GM10248 (cell line): ENCODE measurements at regions not wholly inside any gene's neighbourhood (a gene's known extent, or its start where the extent isn't known, plus 50 kb on each side); places are given as distances from the start of the nearest gene placed in this dataset.

Experiments used
- CTCF ChIA-PET: fragments of 300-600 bp; sonication (Branson Sonifier 250); formaldehyde crosslinking; extraction: SDS; loops from one replicate; lab custom pipeline; 2021; ENCODE audit warnings: antibody characterized with exemption; lab: Yijun Ruan, JAX
- POLR2A ChIA-PET: fragments of 350-650 bp; sonication (Branson Sonifier 250); formaldehyde crosslinking; extraction: SDS; loops from one replicate; lab custom pipeline; 2020; ENCODE audit warnings: antibody characterized with exemption; lab: Yijun Ruan, JAX
- DNase-seq: peaks from one replicate; pipeline ENCODE4 v3.0.0; 2012; ENCODE audit errors: extremely low spot score
- TF ChIP-seq, protein P1 (sequence below): IDR thresholded peaks from 2 replicates; pipeline ENCODE4 v1.5.1; 2012; ENCODE audit warnings: mild to moderate bottlenecking, low read depth; ENCODE audit errors: extremely low read depth, missing control alignments, control extremely low read depth

DNA sequence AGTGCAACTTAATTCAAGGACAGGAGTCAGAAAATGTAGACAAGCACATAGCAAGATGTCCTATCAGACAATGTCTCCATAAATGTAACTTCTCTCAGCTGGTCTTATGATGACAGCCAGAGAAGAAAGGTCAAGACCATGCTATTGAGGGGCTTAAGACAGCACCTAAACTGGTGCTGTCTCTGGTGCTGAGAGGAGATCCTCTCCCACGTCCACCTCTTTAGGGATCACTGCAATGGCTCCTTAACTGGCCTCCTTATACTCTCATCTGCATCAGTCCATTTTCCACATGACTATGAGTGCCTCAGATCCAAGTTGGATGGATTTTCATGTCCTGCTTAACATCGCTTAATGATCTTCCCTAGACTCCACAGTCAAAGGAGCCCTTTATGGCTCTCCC is 210.6 kb downstream of the ARL4A start:
- TF ChIP-seq, protein P1, sequence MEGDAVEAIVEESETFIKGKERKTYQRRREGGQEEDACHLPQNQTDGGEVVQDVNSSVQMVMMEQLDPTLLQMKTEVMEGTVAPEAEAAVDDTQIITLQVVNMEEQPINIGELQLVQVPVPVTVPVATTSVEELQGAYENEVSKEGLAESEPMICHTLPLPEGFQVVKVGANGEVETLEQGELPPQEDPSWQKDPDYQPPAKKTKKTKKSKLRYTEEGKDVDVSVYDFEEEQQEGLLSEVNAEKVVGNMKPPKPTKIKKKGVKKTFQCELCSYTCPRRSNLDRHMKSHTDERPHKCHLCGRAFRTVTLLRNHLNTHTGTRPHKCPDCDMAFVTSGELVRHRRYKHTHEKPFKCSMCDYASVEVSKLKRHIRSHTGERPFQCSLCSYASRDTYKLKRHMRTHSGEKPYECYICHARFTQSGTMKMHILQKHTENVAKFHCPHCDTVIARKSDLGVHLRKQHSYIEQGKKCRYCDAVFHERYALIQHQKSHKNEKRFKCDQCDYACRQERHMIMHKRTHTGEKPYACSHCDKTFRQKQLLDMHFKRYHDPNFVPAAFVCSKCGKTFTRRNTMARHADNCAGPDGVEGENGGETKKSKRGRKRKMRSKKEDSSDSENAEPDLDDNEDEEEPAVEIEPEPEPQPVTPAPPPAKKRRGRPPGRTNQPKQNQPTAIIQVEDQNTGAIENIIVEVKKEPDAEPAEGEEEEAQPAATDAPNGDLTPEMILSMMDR = no peak
- ChIA-PET POLR2A (no interaction called here), CTCF (no interaction called here)
- no peak for DNase-seq

DNA sequence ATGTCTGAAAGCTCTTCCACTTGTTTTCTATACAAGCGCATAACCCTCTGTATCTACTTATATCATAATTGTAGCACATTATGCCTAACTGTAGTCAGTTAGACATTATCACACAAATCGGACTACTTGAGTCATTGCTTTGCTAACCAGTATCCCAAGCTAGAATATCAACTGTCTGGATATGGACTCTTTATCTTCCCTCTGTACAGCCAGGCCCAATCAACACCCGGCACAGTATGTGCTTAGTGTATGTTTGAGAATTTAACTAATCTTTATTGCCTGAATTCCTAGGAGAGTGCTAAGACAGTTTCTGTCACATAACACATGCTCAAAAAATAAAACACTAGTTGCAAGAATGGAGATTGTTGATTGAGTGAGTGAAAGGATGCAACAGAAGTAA is 211.2 kb downstream of the ARL4A start:
- TF ChIP-seq, protein P1 = no peak
- POLR2A ChIA-PET = no interaction called here
- no peak for DNase-seq
- CTCF ChIA-PET = no interaction called here

DNA sequence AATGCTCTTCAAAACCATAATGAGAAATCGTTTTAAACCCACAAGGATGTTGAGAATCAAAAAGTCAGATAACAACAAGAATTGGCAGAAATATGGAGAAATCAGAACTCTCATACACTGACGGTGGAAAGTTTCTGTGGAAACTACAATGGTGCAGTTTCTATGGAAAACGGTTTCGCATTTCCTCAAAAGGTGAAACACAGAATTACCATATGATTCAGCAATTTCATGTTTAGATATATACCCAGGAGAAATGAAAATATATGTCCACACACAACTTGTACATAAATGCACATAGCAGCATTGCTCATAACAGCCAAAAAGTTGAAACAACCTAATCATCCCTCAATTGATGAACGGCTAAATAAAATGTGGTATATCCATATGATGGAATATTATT is 218.2 kb downstream of the ARL4A start:
- POLR2A ChIA-PET = no interaction called here
- DNase-seq = no peak
- TF ChIP-seq, protein P1 = no peak
- CTCF ChIA-PET = no interaction called here

DNA sequence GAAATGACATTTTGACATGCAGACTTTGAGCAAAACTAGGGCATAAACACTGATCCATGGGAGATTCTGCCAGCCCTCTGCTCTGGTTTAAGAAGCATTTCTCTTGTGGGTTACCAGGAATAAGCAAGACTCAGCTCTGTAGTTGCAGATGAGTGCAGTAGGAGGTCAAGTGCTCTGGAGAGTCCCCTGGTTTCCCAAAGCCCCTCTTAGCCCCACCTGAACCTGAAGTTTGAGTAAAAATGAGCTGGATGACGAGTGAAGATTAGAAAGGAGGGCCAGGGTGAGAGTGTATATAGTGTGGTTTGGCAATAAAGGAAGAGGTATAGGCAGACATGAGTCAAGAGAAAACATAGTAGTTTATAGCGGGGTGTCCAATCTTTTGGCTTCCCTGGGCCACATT is 220.3 kb downstream of the ARL4A start:
- POLR2A ChIA-PET = no interaction called here
- TF ChIP-seq, protein P1 = no peak
- CTCF ChIA-PET = interaction anchor here (1.2 to 2.2 kb wide), 3 partner anchors 13 to 18 kb away, joined by 3 to 6 read pairs (median 5); no protein-coding TSS in a partner anchor
- DNase-seq = no peak

DNA sequence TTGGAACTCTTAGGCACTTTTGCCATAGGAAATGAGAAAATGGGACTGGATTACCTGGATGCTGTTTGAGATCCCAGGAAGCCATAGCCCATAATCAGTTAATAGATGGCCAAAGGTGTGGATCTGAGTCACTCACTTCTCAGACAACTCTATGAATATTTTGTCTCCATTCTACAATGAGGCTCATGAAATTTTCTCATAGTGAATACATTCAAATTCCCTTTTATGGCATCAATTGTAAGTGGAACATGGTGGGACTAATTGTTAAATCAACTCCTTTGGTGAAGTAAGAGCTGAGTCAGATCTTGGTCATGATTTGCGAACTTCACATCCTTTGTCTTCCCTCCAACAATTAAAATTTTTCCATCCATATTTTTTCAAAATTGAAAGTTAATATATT is 222.1 kb downstream of the ARL4A start:
- TF ChIP-seq, protein P1 = no peak
- ChIA-PET POLR2A (no interaction called here), CTCF (interaction anchor here (0.7 kb wide), 1 partner anchor 17 kb away, joined by 3 read pairs; no protein-coding TSS in a partner anchor)
- no peak for DNase-seq

DNA sequence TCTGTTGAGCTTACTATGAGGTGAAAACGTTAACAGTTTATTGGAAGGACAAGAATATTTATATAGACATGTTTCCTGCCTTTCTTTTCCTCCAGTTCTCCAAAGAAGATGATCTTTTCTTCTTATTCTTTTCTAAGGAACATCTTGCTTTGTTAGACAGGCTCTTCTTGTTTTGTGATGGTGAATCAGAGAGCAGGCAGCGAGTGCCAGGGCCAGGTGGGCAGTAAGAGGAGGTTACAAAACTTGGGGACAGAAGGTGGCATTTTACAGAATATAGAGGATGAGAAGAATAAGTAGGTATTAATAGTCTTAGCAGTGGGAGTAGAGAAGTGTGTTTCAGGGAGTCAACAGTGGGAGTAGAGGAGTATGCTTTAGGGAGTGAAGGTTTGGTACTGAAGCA is 223.6 kb downstream of the ARL4A start:
- CTCF ChIA-PET = no interaction called here
- DNase-seq = no peak
- POLR2A ChIA-PET = no interaction called here
- TF ChIP-seq, protein P1 = no peak

DNA sequence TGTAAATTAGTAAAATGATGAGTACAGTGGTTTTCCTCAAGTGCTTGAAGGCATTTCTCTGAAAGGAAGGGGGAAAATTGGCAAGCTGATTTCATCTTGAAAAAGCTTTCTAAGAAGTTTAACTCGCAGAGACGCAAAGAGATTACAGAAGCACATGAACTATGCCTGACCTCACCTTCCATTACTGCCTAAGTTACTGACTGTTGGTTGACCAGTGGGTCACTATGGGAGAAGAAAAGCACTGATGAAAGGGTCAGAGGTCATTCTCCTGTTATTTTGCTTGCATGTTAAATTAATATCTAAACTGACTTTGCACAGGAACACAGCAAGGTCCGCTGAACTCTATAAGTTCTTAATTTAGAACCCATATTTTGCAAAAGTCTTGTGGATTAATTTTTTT is 225.6 kb downstream of the ARL4A start:
- no peak for DNase-seq
- ChIA-PET POLR2A (no interaction called here), CTCF (interaction anchor here (1.3 to 1.4 kb wide), 2 partner anchors 11 to 18 kb away, joined by 3 to 4 read pairs; no protein-coding TSS in a partner anchor)
- TF ChIP-seq, protein P1 = no peak
